Coronary artery (tissue), 2 donors: ENCODE measurements at regions not wholly inside any gene's neighbourhood (a gene's known extent, or its start where the extent isn't known, plus 50 kb on each side); places are given as distances from the start of the nearest gene placed in this dataset.

ENCODE experiments used
- DNase-seq: peaks from one replicate; pipeline ENCODE4 v3.0.0-alpha.2; 2017; ENCODE audit warnings: low spot score
- H3K27ac ChIP-seq, 2 donors: fragments of 200-600 bp; sonication (generic); one replicate each; pipeline ENCODE4 v1.5.1; 2016 to 2019
- H3K4me3 ChIP-seq: fragments of 200-600 bp; sonication (generic); 2 replicates; pipeline ENCODE4 v1.5.1; 2016; ENCODE audit warnings: mild to moderate bottlenecking, moderate library complexity
- TF ChIP-seq, protein P1 (sequence below): fragments of 200-600 bp; sonication (generic); IDR thresholded peaks from one replicate; pipeline ENCODE4 v1.5.1; 2019; ENCODE audit warnings: antibody characterized with exemption

DNA sequence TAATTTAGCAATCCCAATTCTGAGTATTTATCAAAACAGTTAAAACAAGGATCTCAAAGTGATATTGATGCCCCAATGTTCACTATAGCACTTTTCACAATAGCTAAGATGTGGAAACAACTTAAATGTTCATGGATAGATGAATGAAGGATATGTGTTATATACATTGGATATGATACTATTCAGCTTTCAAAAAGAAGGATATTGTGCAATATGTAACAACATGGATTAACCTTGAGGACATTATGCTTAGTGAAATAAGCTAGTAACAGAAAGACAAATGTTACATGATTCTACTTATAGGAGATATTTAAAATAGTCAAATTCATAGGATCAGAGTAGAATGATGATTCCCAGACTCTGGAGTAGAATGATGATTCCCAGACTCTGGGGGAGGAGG, 78.0 kb downstream of the INSIG2 start:
- H3K4me3 ChIP-seq: no peak overlapping the region
- TF ChIP-seq, protein P1, sequence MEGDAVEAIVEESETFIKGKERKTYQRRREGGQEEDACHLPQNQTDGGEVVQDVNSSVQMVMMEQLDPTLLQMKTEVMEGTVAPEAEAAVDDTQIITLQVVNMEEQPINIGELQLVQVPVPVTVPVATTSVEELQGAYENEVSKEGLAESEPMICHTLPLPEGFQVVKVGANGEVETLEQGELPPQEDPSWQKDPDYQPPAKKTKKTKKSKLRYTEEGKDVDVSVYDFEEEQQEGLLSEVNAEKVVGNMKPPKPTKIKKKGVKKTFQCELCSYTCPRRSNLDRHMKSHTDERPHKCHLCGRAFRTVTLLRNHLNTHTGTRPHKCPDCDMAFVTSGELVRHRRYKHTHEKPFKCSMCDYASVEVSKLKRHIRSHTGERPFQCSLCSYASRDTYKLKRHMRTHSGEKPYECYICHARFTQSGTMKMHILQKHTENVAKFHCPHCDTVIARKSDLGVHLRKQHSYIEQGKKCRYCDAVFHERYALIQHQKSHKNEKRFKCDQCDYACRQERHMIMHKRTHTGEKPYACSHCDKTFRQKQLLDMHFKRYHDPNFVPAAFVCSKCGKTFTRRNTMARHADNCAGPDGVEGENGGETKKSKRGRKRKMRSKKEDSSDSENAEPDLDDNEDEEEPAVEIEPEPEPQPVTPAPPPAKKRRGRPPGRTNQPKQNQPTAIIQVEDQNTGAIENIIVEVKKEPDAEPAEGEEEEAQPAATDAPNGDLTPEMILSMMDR: no peak
- H3K27ac ChIP-seq: no peak overlapping the region
- DNase-seq: no peak

DNA sequence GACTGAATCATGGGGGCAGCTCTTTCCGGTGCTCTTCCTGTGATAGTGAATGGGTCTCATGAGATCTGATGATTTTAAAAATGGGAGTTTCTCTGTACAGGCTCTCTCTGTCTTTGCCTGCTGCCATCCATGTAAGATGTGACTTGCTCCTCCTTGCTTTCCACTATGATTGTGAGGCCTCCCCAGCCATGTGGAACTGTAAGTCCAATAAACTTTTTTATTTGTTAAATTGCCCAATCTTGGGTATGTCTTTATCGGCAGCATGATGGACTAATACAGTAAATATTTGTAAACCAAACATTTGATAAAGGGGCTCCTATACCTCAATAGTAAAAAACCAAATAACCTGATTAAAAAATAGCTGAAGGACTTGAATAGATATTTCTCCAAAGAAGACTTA, 77.3 kb downstream of the INSIG2 start:
- Histone ChIP-seq H3K4me3 (no peak overlapping the region), H3K27ac (no peak overlapping the region)
- no peak for DNase-seq
- TF ChIP-seq, protein P1: no peak
